ENCODE measurements at regions not wholly inside any gene's neighbourhood (a gene's known extent, or its start where the extent isn't known, plus 50 kb on each side); places are given as distances from the start of the nearest gene placed in this dataset.
"Not testable (repeated sequence)": the region's sequence is repeated elsewhere in the genome, so short reads cannot be mapped to it uniquely, and the experiment has no call there.

DNA sequence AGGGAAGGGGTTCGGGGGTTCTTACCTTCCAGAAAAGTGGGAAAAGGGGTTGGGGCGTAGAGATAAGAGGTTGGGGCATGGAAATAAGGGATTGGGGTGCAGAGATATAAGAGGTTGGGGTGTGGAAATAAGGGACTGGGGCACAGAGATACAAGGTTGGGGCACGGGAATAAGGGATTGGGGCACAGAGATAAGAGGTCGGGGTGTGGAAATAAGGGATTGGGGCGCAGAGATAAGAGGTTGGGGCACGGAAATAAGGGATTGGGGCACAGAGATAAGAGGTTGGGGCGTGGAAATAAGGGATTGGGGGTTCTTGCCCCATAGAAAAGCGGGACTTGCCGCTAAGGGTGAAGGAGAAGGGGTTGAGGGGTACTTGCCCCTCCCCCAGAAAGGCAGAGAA is 183.9 kb downstream of the CD83 start:
- H3K4me3 ChIP-seq (ENCODE audit: low read depth, low read length); DNase-seq (ENCODE audit: low read depth); FAIRE-seq; H3K27me3 ChIP-seq (ENCODE audit: control insufficient read depth, insufficient read depth, low read length); H3K36me3 ChIP-seq (ENCODE audit: control insufficient read depth, insufficient read depth, low read length): not testable (repeated sequence)

DNA sequence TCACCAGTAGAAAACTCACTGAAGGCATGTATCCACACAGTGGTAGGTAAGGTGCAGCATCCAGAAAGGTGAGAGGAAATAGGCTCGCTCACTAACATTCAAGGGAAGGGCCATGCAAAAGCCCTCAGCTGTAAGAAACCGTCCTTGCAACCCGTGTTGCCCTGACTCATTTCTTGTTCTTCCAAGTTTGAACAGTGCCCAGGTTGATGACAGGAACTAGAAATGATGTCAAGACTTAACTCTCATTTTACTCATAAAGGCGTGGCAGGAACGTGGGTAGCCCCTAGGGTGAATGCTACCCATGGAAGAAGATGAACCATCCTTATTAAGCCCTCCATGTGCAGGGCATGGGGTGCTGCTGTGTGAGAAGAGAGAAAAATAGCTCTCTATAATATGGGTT is 187.6 kb downstream of the CD83 start:
- no peak overlapping the region for H3K4me3 ChIP-seq (ENCODE audit: low read depth, low read length)
- FAIRE-seq: peak; percentile 60
- H3K36me3 ChIP-seq (ENCODE audit: control insufficient read depth, insufficient read depth, low read length): no peaks in the 10 kb centered on the region
- TF ChIP-seq, protein P1, sequence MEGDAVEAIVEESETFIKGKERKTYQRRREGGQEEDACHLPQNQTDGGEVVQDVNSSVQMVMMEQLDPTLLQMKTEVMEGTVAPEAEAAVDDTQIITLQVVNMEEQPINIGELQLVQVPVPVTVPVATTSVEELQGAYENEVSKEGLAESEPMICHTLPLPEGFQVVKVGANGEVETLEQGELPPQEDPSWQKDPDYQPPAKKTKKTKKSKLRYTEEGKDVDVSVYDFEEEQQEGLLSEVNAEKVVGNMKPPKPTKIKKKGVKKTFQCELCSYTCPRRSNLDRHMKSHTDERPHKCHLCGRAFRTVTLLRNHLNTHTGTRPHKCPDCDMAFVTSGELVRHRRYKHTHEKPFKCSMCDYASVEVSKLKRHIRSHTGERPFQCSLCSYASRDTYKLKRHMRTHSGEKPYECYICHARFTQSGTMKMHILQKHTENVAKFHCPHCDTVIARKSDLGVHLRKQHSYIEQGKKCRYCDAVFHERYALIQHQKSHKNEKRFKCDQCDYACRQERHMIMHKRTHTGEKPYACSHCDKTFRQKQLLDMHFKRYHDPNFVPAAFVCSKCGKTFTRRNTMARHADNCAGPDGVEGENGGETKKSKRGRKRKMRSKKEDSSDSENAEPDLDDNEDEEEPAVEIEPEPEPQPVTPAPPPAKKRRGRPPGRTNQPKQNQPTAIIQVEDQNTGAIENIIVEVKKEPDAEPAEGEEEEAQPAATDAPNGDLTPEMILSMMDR (IDR thresholded peaks at IDR 0.05; ENCODE audit: insufficient read depth, low read length, severe bottlenecking): no peak
- H3K27me3 ChIP-seq (ENCODE audit: control insufficient read depth, insufficient read depth, low read length): no peaks in the 10 kb centered on the region
- peak; percentile 98 for DNase-seq (ENCODE audit: low read depth)

DNA sequence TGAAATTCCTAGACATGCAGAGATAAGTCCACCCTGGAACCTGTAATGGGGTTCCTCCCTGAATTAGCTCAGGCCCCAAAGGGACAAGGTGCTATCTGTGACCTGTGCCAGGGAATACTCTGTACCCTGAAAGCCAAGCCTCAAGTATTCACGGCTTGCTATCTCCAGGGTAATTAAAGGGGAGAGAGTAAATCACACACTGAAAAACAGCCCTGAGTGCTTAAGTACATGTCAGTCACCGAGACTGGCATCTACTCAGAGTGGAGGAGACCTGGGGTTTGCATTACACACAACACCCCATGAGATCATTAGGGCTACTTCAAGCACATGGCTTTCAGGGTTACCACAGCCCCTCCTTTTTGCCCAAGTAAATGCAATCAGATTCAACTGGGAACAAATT is 188.1 kb downstream of the CD83 start:
- FAIRE-seq: no peak
- DNase-seq (ENCODE audit: low read depth): peak; percentile 23

DNA sequence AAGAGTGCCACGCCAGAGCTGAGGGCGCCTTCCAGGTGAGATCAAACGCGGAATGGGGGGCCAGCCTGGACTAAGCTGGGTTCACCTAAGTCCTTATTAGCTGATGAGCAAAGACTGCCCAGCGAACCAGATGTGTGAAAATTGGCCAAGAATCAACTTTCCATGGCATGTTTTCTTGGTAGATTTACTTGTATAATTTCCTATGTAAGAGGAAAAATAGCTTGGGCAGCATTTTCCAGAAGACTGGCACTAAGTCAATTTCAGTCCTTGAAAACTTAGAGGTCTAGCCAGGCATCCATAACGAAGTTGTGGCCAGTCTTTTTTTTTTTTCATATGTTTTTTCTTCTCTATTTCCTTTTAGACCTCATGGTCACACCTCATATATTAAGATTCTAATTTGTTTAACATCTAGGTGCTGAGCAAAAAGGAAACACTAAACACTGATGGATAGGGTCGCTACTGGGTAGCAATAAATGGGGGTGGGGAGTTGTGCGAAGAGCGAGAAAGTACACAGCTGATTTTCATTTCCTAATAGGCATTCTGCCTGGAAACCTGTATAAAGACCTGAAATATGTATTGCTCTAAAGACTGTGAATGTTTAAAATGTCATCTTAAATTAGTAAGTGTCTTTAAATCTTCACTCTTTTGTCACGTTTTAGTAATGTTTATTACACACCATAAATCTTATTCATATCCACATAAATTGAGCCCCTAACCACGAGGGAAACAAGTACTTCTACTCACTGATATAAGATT is 188.8 kb downstream of the CD83 start:
- TF ChIP-seq, protein P1 (IDR thresholded peaks at IDR 0.05; ENCODE audit: insufficient read depth, low read length, severe bottlenecking): no peak
- Histone ChIP-seq H3K36me3 (ENCODE audit: control insufficient read depth, insufficient read depth, low read length) (no peaks in the 10 kb centered on the region), H3K4me3 (ENCODE audit: low read depth, low read length) (no peak overlapping the region), H3K27me3 (ENCODE audit: control insufficient read depth, insufficient read depth, low read length) (no peaks in the 10 kb centered on the region)
- DNase-seq (ENCODE audit: low read depth): no peak
- no peak for FAIRE-seq

More for the DNA sequence above, 188.1 kb downstream of the CD83 start:
- Histone ChIP-seq H3K36me3 (ENCODE audit: control insufficient read depth, insufficient read depth, low read length) (no peaks in the 10 kb centered on the region), H3K4me3 (ENCODE audit: low read depth, low read length) (no peak overlapping the region), H3K27me3 (ENCODE audit: control insufficient read depth, insufficient read depth, low read length) (no peaks in the 10 kb centered on the region)
- TF ChIP-seq, protein P1 (IDR thresholded peaks at IDR 0.05; ENCODE audit: insufficient read depth, low read length, severe bottlenecking): no peak

DNA sequence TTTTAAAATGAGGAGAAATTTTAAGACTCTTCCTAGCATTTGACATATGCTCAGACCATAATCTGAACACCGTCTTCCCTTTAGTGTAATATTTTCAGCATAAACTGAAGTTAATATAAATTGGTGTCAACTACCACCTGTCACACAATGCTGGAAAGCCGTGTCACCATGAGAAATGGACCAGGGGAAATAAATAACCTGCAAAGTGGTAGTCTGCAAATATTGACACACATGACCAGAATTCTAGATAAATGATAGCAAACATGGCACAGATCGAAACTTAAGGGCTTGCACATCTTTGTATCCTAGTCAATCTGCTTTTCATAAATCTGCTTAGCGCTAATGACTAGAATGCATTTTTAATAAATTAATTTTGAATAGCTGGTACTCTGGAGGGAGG is 191.9 kb downstream of the CD83 start:
- Histone ChIP-seq H3K36me3 (ENCODE audit: control insufficient read depth, insufficient read depth, low read length) (no peaks in the 10 kb centered on the region), H3K4me3 (ENCODE audit: low read depth, low read length) (no peak overlapping the region), H3K27me3 (ENCODE audit: control insufficient read depth, insufficient read depth, low read length) (no peaks in the 10 kb centered on the region)
- TF ChIP-seq, protein P1 (IDR thresholded peaks at IDR 0.05; ENCODE audit: insufficient read depth, low read length, severe bottlenecking): no peak
- DNase-seq (ENCODE audit: low read depth): no peak
- FAIRE-seq: no peak

DNA sequence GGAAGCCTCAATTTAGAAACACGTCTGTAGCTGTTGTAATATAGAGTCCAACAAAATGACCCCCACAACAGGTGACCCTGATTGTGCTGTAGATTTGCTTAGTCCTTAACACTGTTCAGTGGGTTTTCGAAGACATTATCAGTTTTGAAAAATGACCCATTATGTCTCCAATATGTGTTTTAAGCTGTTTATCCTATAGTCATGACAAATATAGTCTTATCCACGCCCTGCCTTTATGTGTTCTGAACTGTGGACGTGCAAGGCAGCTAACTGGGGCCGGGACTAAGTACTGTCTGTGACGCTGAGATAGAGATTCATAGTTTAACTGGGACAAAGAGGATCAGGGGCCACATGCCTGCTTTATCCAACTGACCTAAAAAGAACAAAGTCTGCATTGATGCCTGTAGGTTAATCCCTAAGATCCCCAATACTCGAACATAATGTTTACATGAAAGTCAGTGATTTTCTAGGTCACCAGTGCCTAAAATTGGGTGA is 192.4 kb downstream of the CD83 start:
- DNase-seq (ENCODE audit: low read depth): no peak
- no peak for FAIRE-seq
- H3K4me3 ChIP-seq (ENCODE audit: low read depth, low read length): no peak overlapping the region
- H3K27me3 ChIP-seq (ENCODE audit: control insufficient read depth, insufficient read depth, low read length): no peaks in the 10 kb centered on the region
- TF ChIP-seq, protein P1 (IDR thresholded peaks at IDR 0.05; ENCODE audit: insufficient read depth, low read length, severe bottlenecking): no peak
- no peaks in the 10 kb centered on the region for H3K36me3 ChIP-seq (ENCODE audit: control insufficient read depth, insufficient read depth, low read length)
